HG02623 (cell line): ENCODE measurements at regions not wholly inside any gene's neighbourhood (a gene's known extent, or its start where the extent isn't known, plus 50 kb on each side); places are given as distances from the start of the nearest gene placed in this dataset.

ENCODE experiments used
- ATAC-seq: cut with Tn5 transposase; IDR thresholded peaks from one replicate; pipeline ENCODE4 v1.9.1; 2021; ENCODE audit warnings: moderate library complexity; ENCODE audit not compliant: unreplicated experiment

GRCh38 chr13:58160980-58161379 lies 529.4 kb downstream of the PCDH17 start:
- ATAC-seq: no peak

- no peak for ATAC-seq
These were observed 534.1 kb downstream of the PCDH17 start for GRCh38 chr13:58165617-58166016.

- no peak for ATAC-seq
These were observed 549.6 kb downstream of the PCDH17 start for GRCh38 chr13:58181111-58181510.

GRCh38 chr13:58187881-58188280 lies 556.3 kb downstream of the PCDH17 start:
- no peak for ATAC-seq

- ATAC-seq: no peak
These were observed 559.0 kb downstream of the PCDH17 start for GRCh38 chr13:58190577-58190976.

- no peak for ATAC-seq
These were observed 560.2 kb downstream of the PCDH17 start for GRCh38 chr13:58191754-58192153.

- ATAC-seq: no peak
These were observed 570.6 kb downstream of the PCDH17 start for GRCh38 chr13:58202099-58202498.

- ATAC-seq: no peak
These were observed 576.0 kb downstream of the PCDH17 start for GRCh38 chr13:58207501-58207900.

GRCh38 chr13:58235454-58235853 lies 603.9 kb downstream of the PCDH17 start:
- no peak for ATAC-seq

GRCh38 chr13:58238972-58239773 lies 607.6 kb downstream of the PCDH17 start:
- no peak for ATAC-seq

- ATAC-seq: no peak
These were observed 608.3 kb downstream of the PCDH17 start for GRCh38 chr13:58239774-58240268.

- no peak for ATAC-seq
These were observed 615.5 kb downstream of the PCDH17 start for GRCh38 chr13:58247080-58247479.

- ATAC-seq: no peak
These were observed 623.4 kb downstream of the PCDH17 start for GRCh38 chr13:58254943-58255342.

- ATAC-seq: no peak
These were observed 634.7 kb downstream of the PCDH17 start for GRCh38 chr13:58266271-58266670.

- no peak for ATAC-seq
These were observed 667.1 kb downstream of the PCDH17 start for GRCh38 chr13:58298556-58299135.

GRCh38 chr13:58300224-58300623 lies 668.7 kb downstream of the PCDH17 start:
- no peak for ATAC-seq

- ATAC-seq: no peak
These were observed 669.6 kb downstream of the PCDH17 start for GRCh38 chr13:58300974-58301681.

- no peak for ATAC-seq
These were observed 670.8 kb downstream of the PCDH17 start for GRCh38 chr13:58302349-58302748.

- no peak for ATAC-seq
These were observed 674.5 kb downstream of the PCDH17 start for GRCh38 chr13:58306062-58306461.

- ATAC-seq: no peak
These were observed 681.7 kb downstream of the PCDH17 start for GRCh38 chr13:58313219-58313618.

- ATAC-seq: no peak
These were observed 687.1 kb downstream of the PCDH17 start for GRCh38 chr13:58318495-58319167.
